ENCODE measurements at regions not wholly inside any gene's neighbourhood (a gene's known extent, or its start where the extent isn't known, plus 50 kb on each side); places are given as distances from the start of the nearest gene placed in this dataset.
"Not testable (repeated sequence)": the region's sequence is repeated elsewhere in the genome, so short reads cannot be mapped to it uniquely, and the experiment has no call there.

- ChIA-PET CTCF (interaction anchor here (1.5 kb wide), 1 partner anchor 375 kb away, joined by 3 read pairs; no protein-coding TSS in a partner anchor), POLR2A (no interaction called here)
- DNase-seq (ENCODE audit: low read depth, low spot score) = no peak
- H3K4me3 ChIP-seq (ENCODE audit: low read depth, low read length) = no peak overlapping the region
- TF ChIP-seq, protein P1, sequence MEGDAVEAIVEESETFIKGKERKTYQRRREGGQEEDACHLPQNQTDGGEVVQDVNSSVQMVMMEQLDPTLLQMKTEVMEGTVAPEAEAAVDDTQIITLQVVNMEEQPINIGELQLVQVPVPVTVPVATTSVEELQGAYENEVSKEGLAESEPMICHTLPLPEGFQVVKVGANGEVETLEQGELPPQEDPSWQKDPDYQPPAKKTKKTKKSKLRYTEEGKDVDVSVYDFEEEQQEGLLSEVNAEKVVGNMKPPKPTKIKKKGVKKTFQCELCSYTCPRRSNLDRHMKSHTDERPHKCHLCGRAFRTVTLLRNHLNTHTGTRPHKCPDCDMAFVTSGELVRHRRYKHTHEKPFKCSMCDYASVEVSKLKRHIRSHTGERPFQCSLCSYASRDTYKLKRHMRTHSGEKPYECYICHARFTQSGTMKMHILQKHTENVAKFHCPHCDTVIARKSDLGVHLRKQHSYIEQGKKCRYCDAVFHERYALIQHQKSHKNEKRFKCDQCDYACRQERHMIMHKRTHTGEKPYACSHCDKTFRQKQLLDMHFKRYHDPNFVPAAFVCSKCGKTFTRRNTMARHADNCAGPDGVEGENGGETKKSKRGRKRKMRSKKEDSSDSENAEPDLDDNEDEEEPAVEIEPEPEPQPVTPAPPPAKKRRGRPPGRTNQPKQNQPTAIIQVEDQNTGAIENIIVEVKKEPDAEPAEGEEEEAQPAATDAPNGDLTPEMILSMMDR (IDR thresholded peaks at IDR 0.05; ENCODE audit: insufficient read depth, low read length, missing control alignments) = no peak
Measured at GRCh38 chr12:47407463-47408129, 298.2 kb downstream of the RPAP3 start.

DNA sequence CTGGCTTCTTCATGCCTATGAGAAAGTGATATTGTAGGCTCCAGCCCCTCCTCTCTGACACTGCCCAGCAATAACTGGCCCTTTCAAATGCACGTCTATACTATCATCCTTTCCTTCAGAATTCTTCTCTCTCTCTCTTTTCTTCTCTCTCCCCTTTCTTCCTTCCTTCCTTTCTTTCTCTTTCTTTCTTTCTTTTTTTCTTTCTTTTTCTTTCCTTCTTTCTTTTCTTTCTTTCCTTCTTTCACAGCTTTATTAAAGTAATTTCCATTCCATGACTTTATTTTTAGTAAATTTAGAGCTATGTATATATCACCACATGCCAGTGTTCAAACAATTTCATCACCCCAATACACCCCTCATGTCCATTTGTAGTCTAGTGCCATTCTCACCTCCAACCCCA lies 302.1 kb downstream of the RPAP3 start:
- ChIA-PET CTCF (interaction anchor here (1.2 kb wide), 1 partner anchor 8 kb away, joined by 3 read pairs; no protein-coding TSS in a partner anchor), POLR2A (interaction anchor here (0.5 kb wide), 1 partner anchor 176 kb away, joined by 3 read pairs; no protein-coding TSS in a partner anchor)
- H3K4me3 ChIP-seq (ENCODE audit: low read depth, low read length) = no peak overlapping the region
- no peak for DNase-seq (ENCODE audit: low read depth, low spot score)
- TF ChIP-seq, protein P1 (IDR thresholded peaks at IDR 0.05; ENCODE audit: insufficient read depth, low read length, missing control alignments) = no peak

GRCh38 chr12:47401196-47401595 lies 304.6 kb downstream of the RPAP3 start:
- CTCF ChIA-PET; DNase-seq (ENCODE audit: low read depth, low spot score); POLR2A ChIA-PET; H3K4me3 ChIP-seq (ENCODE audit: low read depth, low read length): not testable (repeated sequence)

- DNase-seq (ENCODE audit: low read depth, low spot score) = no peak
- ChIA-PET POLR2A (no interaction called here), CTCF (no interaction called here)
- TF ChIP-seq, protein P1 (IDR thresholded peaks at IDR 0.05; ENCODE audit: insufficient read depth, low read length, missing control alignments) = no peak
- H3K4me3 ChIP-seq (ENCODE audit: low read depth, low read length) = no peak overlapping the region
Measured at GRCh38 chr12:47400266-47400665, 305.6 kb downstream of the RPAP3 start.

- DNase-seq (ENCODE audit: low read depth, low spot score) = no peak
- ChIA-PET POLR2A (interaction anchor here (0.6 kb wide), 1 partner anchor 330 kb away, joined by 3 read pairs; no protein-coding TSS in a partner anchor), CTCF (interaction anchor here (0.6 to 3.7 kb wide), 17 partner anchors 9 to 413 kb away, joined by 3 to 76 read pairs (median 3); partner anchors contain the start of genes AMIGO2 and PCED1B)
- no peak overlapping the region for H3K4me3 ChIP-seq (ENCODE audit: low read depth, low read length)
- TF ChIP-seq, protein P1 (IDR thresholded peaks at IDR 0.05; ENCODE audit: insufficient read depth, low read length, missing control alignments) = peak; percentile 45
Measured at GRCh38 chr12:47397664-47398281, 308.1 kb downstream of the RPAP3 start.

DNA sequence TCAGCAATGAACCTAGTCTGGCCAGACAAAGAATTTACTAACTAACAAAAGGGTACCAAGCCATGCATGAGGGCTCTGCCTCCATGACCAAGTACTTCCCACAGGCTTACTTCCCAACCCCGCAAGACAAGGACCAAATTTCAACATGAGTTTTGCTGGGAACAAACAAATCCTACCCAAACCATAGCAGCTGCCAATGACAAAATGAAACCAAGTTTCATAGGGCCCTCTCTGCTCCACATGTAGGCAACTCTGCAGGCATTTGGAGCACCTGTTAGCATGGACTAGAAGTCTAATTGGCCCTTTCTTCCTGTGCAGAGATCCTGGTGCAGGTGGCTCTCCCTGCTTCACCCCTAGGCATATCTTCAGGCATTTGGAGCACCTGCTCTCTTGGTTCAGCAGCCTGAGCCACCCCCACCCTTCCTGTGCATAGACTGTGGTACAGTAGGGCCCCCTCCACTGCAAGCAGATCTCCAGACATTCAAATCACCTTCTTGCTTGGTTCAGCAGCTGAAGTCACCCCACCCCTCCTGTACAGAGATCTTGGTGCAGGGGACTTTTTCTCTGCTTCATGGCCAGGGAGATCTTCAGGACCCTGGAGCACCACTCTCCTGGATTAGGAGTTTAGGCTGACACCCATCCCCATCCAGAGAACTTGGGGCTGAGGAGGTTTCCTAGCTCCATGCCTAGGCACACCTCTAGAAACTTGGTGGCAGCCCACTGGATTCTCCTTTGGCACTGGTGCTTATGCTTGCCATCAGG lies 308.7 kb downstream of the RPAP3 start:
- no peak for DNase-seq (ENCODE audit: low read depth, low spot score)
- TF ChIP-seq, protein P1 (IDR thresholded peaks at IDR 0.05; ENCODE audit: insufficient read depth, low read length, missing control alignments) = no peak
- no peak overlapping the region for H3K4me3 ChIP-seq (ENCODE audit: low read depth, low read length)
- ChIA-PET CTCF (interaction anchor here (0.7 to 3.7 kb wide), 15 partner anchors 8 to 412 kb away, joined by 3 to 76 read pairs (median 4); partner anchors contain the start of genes AMIGO2 and PCED1B), POLR2A (interaction anchor here (0.6 to 0.8 kb wide), 3 partner anchors 317 to 417 kb away, joined by 3 read pairs; partner anchors contain the start of genes AMIGO2 and PCED1B)
